ENCODE measurements at regions not wholly inside any gene's neighbourhood (a gene's known extent, or its start where the extent isn't known, plus 50 kb on each side); places are given as distances from the start of the nearest gene placed in this dataset.

- peaks cover 0 to 9% (median 0%) of the 10 kb centered on the region in 3 donors for H3K4me1 ChIP-seq
- H3K36me3 ChIP-seq = no peaks in the 10 kb centered on the region
- H3K27ac ChIP-seq = no peak overlapping the region
- intact Hi-C loops (cut with DNase I) = no loop called here
- WGBS, 2 donors = 7 to 13% methylated on average over 1 of the region's 1 CpG
- H3K27me3 ChIP-seq = no peaks in the 10 kb centered on the region
- no peak overlapping the region for H3K4me3 ChIP-seq
- H3K9me3 ChIP-seq = no peaks in the 10 kb centered on the region
- no peak for TF ChIP-seq POLR2A (IDR thresholded peaks at IDR 0.05)
- no peak for TF ChIP-seq CTCF (IDR thresholded peaks at IDR 0.05)
- no peak for DNase-seq
Observed at GRCh38 chr4:20043991-20044390, 207.7 kb upstream of the SLIT2 start.

- intact Hi-C loops (cut with DNase I) = no loop called here
- 66 to 79% methylated on average over 4 of the region's 4 CpGs for WGBS, 2 donors
- Histone ChIP-seq H3K27me3 (no peaks in the 10 kb centered on the region), H3K27ac (no peak overlapping the region), H3K4me1 (peaks cover 0 to 9% (median 0%) of the 10 kb centered on the region in 3 donors), H3K36me3 (no peaks in the 10 kb centered on the region), H3K4me3 (no peak overlapping the region), H3K9me3 (no peaks in the 10 kb centered on the region)
- no peak for TF ChIP-seq POLR2A (IDR thresholded peaks at IDR 0.05)
- no peak for TF ChIP-seq CTCF (IDR thresholded peaks at IDR 0.05)
- no peak for DNase-seq
Observed at GRCh38 chr4:20042769-20043168, 208.9 kb upstream of the SLIT2 start.

GRCh38 chr4:20041839-20042407 lies 209.8 kb upstream of the SLIT2 start:
- intact Hi-C loops (cut with DNase I) = no loop called here
- H3K27ac ChIP-seq = no peak overlapping the region
- TF ChIP-seq POLR2A (IDR thresholded peaks at IDR 0.05) (no peak), CTCF (IDR thresholded peaks at IDR 0.05) (no peak)
- no peaks in the 10 kb centered on the region for H3K9me3 ChIP-seq
- H3K4me3 ChIP-seq = no peak overlapping the region
- H3K36me3 ChIP-seq = no peaks in the 10 kb centered on the region
- no peaks in the 10 kb centered on the region for H3K27me3 ChIP-seq
- DNase-seq = no peak
- H3K4me1 ChIP-seq = peaks cover 0 to 9% (median 0%) of the 10 kb centered on the region in 3 donors
- WGBS, 2 donors = 79 to 86% methylated on average over 2 of the region's 2 CpGs

DNA sequence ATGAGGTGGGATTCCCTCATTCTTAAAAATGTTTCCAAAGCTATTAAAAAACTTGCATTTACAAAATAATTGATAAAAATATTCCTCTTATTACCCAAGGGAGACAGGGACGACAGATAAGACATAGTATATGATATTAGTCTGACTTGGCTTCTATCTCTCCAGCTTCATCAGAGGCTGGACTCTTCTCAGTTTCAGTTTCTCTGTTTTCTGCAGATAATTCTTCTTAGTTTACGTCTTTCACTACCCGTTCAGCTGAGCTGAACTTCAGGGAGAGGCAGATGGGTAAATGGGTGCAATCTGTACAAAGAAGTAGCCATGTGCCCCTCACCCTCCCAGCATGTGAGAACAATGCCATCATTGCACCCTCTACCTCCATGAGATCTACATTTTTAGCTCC lies 214.0 kb upstream of the SLIT2 start:
- TF ChIP-seq CTCF (IDR thresholded peaks at IDR 0.05) = no peak
- TF ChIP-seq POLR2A (IDR thresholded peaks at IDR 0.05) = no peak
- Histone ChIP-seq H3K4me1 (no peaks in the 10 kb centered on the region), H3K27ac (no peak overlapping the region), H3K9me3 (no peaks in the 10 kb centered on the region), H3K27me3 (no peaks in the 10 kb centered on the region), H3K4me3 (no peak overlapping the region), H3K36me3 (no peaks in the 10 kb centered on the region)
- intact Hi-C loops (cut with DNase I) = no loop called here
- DNase-seq = no peak
- 65 to 72% methylated on average over 3 of the region's 3 CpGs for whole genome bisulfite sequencing, 2 donors

DNA sequence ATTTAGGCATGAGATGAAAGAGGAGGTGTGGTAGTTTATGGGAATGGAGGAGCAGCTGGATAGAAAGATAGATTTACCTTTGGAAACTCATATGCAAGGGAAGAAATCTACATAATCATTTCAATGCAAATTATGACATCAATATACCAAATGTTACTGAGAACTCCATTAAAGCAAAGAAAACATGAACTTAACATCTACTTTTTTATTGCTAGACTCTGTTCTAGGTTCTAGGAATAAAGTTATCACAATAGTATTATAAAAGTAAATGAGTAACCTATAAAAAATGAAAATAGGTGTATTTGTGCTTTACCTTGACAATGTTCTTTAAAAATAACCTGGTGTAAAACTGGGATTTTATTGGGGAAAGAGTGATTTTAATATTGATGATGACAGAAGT lies 221.6 kb upstream of the SLIT2 start:
- no peak for DNase-seq
- H3K27me3 ChIP-seq = no peaks in the 10 kb centered on the region
- no peaks in the 10 kb centered on the region for H3K36me3 ChIP-seq
- no peaks in the 10 kb centered on the region for H3K9me3 ChIP-seq
- no peaks in the 10 kb centered on the region for H3K4me1 ChIP-seq
- no peak overlapping the region for H3K4me3 ChIP-seq
- TF ChIP-seq POLR2A (IDR thresholded peaks at IDR 0.05) (no peak), CTCF (IDR thresholded peaks at IDR 0.05) (no peak)
- no peak overlapping the region for H3K27ac ChIP-seq
- intact Hi-C loops (cut with DNase I) = no loop called here

All from esophagus squamous epithelium (tissue), 5 donors.